ENCODE measurements at regions not wholly inside any gene's neighbourhood (a gene's known extent, or its start where the extent isn't known, plus 50 kb on each side); places are given as distances from the start of the nearest gene placed in this dataset.

DNA sequence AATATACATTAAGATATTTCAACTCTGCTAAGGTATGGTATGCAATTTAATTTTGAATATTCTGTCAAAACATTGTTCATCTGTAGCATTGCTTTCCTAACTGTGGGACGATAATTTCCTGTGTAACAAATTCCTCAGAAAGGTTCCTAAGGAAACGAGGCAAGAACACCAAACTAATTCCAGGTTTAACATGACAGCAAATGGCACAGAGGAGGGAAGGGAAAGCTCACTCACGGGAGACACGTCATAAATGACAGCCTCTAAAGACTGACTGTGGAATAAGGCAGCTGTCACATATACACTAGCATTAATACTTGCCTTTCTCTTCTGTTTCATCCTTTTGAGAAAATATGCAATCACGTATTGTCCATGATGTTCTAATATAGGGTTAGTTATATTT, 380.6 kb downstream of the LIG4 start:
- Histone ChIP-seq H3K79me2 (ENCODE audit: insufficient read depth, low read depth) (no peaks in the 10 kb centered on the region), H3K4me1 (ENCODE audit: low read depth, poor library complexity, severe bottlenecking) (no peaks in the 10 kb centered on the region), H3K4me3 (IDR thresholded peaks at IDR 0.05; ENCODE audit: insufficient read depth, low read depth, low read length) (no peak overlapping the region), H2AFZ (ENCODE audit: low read depth) (no peak overlapping the region), H3K4me2 (no peak overlapping the region), H3K27ac (no peak overlapping the region), H4K20me1 (ENCODE audit: insufficient read depth) (no peaks in the 10 kb centered on the region), H3K27me3 (ENCODE audit: insufficient read depth, low read depth) (no peaks in the 10 kb centered on the region), H3K36me3 (ENCODE audit: insufficient read depth) (no peaks in the 10 kb centered on the region), H3K9ac (no peak overlapping the region)
- TF ChIP-seq, protein P1, sequence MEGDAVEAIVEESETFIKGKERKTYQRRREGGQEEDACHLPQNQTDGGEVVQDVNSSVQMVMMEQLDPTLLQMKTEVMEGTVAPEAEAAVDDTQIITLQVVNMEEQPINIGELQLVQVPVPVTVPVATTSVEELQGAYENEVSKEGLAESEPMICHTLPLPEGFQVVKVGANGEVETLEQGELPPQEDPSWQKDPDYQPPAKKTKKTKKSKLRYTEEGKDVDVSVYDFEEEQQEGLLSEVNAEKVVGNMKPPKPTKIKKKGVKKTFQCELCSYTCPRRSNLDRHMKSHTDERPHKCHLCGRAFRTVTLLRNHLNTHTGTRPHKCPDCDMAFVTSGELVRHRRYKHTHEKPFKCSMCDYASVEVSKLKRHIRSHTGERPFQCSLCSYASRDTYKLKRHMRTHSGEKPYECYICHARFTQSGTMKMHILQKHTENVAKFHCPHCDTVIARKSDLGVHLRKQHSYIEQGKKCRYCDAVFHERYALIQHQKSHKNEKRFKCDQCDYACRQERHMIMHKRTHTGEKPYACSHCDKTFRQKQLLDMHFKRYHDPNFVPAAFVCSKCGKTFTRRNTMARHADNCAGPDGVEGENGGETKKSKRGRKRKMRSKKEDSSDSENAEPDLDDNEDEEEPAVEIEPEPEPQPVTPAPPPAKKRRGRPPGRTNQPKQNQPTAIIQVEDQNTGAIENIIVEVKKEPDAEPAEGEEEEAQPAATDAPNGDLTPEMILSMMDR (conservative IDR thresholded peaks at IDR 0.05; ENCODE audit: low read depth, low read length) = no peak

DNA sequence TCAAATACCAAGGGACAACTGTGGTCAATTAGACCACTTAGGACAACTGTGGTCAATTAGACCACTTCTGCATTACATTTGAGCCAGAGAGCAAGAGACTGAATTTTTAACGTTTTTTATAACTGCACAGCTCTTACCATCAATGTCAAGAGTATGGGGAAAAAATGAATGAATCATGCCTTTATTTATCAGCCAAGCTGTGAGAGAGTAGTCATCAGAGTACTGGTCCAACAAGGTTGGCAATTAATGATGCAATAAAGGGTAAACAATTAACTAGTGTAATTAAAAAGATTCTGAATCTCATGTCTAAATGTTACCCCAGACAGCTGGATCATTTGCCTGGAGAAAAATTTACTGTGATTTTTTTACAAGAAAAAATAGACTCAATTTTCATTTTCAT, 381.1 kb downstream of the LIG4 start:
- Histone ChIP-seq H4K20me1 (ENCODE audit: insufficient read depth) (no peaks in the 10 kb centered on the region), H3K79me2 (ENCODE audit: insufficient read depth, low read depth) (no peaks in the 10 kb centered on the region), H2AFZ (ENCODE audit: low read depth) (no peak overlapping the region), H3K27ac (no peak overlapping the region), H3K4me1 (ENCODE audit: low read depth, poor library complexity, severe bottlenecking) (no peaks in the 10 kb centered on the region), H3K4me3 (IDR thresholded peaks at IDR 0.05; ENCODE audit: insufficient read depth, low read depth, low read length) (no peak overlapping the region), H3K27me3 (ENCODE audit: insufficient read depth, low read depth) (no peaks in the 10 kb centered on the region), H3K4me2 (no peak overlapping the region), H3K9ac (no peak overlapping the region), H3K36me3 (ENCODE audit: insufficient read depth) (no peaks in the 10 kb centered on the region)
- TF ChIP-seq, protein P1 (conservative IDR thresholded peaks at IDR 0.05; ENCODE audit: low read depth, low read length) = no peak

DNA sequence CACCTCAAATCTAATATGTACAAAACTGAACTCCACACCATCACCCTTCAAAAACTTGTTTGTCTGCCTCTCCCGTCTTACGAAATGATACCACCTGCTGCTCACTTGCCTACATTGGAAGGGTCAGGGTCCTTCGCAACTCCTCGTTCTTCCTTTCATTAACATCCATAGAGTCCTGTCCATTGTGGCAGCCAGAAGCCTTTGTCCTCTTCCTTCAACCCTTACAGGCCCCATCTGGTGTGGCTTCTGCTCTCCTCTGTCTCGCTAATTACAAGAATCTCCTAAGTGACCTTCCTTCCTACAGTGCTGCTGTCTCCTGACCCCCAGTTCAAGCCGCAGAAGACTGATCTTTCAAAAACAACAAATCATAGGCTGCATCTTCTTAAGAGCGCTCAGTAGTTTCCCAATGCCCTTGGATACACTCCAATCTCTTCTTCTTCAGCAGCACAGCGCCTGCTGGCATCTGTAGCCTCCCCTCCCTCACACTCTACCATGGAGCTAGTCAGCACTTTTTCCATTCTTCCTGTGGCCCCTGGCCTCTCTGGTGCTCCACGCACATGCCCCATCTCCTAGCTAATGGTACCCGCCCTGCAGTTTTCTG, 382.7 kb downstream of the LIG4 start:
- Histone ChIP-seq H3K27me3 (ENCODE audit: insufficient read depth, low read depth) (no peaks in the 10 kb centered on the region), H3K27ac (no peak overlapping the region), H3K4me3 (IDR thresholded peaks at IDR 0.05; ENCODE audit: insufficient read depth, low read depth, low read length) (no peak overlapping the region), H3K4me2 (no peak overlapping the region), H3K4me1 (ENCODE audit: low read depth, poor library complexity, severe bottlenecking) (no peaks in the 10 kb centered on the region), H3K79me2 (ENCODE audit: insufficient read depth, low read depth) (no peaks in the 10 kb centered on the region), H3K9ac (no peak overlapping the region), H3K36me3 (ENCODE audit: insufficient read depth) (no peaks in the 10 kb centered on the region), H2AFZ (ENCODE audit: low read depth) (no peak overlapping the region), H4K20me1 (ENCODE audit: insufficient read depth) (no peaks in the 10 kb centered on the region)
- TF ChIP-seq, protein P1 (conservative IDR thresholded peaks at IDR 0.05; ENCODE audit: low read depth, low read length) = no peak

DNA sequence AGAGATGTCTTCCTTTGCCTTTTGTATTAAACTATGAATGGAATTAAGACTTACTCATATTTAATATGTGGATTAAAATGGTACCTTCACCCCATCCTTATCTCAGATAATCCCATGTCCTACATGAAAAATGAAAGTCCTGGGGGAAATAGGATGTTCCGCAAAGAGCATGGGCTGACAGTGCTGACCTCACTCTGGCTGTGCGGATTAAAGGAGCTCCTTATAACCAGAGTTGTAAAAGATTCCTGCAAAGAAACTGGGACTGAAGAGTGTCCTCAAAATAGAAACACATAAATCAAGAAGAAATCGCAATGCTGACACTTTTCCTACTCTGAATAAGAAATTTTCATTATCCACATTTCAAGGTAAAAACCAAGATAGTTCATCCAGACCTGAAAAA, 384.5 kb downstream of the LIG4 start:
- H3K27me3 ChIP-seq (ENCODE audit: insufficient read depth, low read depth) = no peaks in the 10 kb centered on the region
- no peaks in the 10 kb centered on the region for H3K4me1 ChIP-seq (ENCODE audit: low read depth, poor library complexity, severe bottlenecking)
- H3K79me2 ChIP-seq (ENCODE audit: insufficient read depth, low read depth) = no peaks in the 10 kb centered on the region
- H4K20me1 ChIP-seq (ENCODE audit: insufficient read depth) = no peaks in the 10 kb centered on the region
- no peak overlapping the region for H3K27ac ChIP-seq
- H3K9ac ChIP-seq = no peak overlapping the region
- no peak overlapping the region for H3K4me3 ChIP-seq (IDR thresholded peaks at IDR 0.05; ENCODE audit: insufficient read depth, low read depth, low read length)
- TF ChIP-seq, protein P1 (conservative IDR thresholded peaks at IDR 0.05; ENCODE audit: low read depth, low read length) = no peak
- no peak overlapping the region for H3K4me2 ChIP-seq
- H2AFZ ChIP-seq (ENCODE audit: low read depth) = no peak overlapping the region
- H3K36me3 ChIP-seq (ENCODE audit: insufficient read depth) = no peaks in the 10 kb centered on the region

Data from KMS-11 (cell line).